NCI-H128 (cell line): ENCODE measurements at regions not wholly inside any gene's neighbourhood (a gene's known extent, or its start where the extent isn't known, plus 50 kb on each side); places are given as distances from the start of the nearest gene placed in this dataset.

Source experiments
- DNase-seq: peaks from one replicate; lab custom pipeline; 2025; ENCODE audit not compliant: unreplicated experiment; lab: John Stamatoyannopoulos, UW

GRCh38 chr21:45338311-45339017, 50.8 kb upstream of the POFUT2 start:
- no peak for DNase-seq

GRCh38 chr21:45339421-45340402, 52.0 kb upstream of the POFUT2 start:
- DNase-seq, result no peak

- no peak for DNase-seq
These were observed 52.8 kb upstream of the POFUT2 start for GRCh38 chr21:45340515-45340914.

- no peak for DNase-seq
These were observed 53.6 kb upstream of the POFUT2 start for GRCh38 chr21:45341261-45341660.

GRCh38 chr21:45341779-45342178, 54.1 kb upstream of the POFUT2 start:
- peak; percentile 55 for DNase-seq

- DNase-seq, result no peak
These were observed 56.2 kb upstream of the POFUT2 start for GRCh38 chr21:45343891-45344290.

- no peak for DNase-seq
These were observed 56.9 kb upstream of the POFUT2 start for GRCh38 chr21:45344576-45344975.

- DNase-seq, result no peak
These were observed 57.8 kb upstream of the COL18A1 start for GRCh38 chr21:45347048-45347711.

- no peak for DNase-seq
These were observed 57.1 kb upstream of the COL18A1 start for GRCh38 chr21:45347712-45348499.

GRCh38 chr21:45348591-45349327, 56.2 kb upstream of the COL18A1 start:
- no peak for DNase-seq

- DNase-seq, result no peak
These were observed 54.6 kb upstream of the COL18A1 start for GRCh38 chr21:45350206-45350854.

GRCh38 chr21:45351061-45351460, 53.9 kb upstream of the COL18A1 start:
- no peak for DNase-seq

- DNase-seq, result no peak
These were observed 53.3 kb upstream of the COL18A1 start for GRCh38 chr21:45351526-45352275.

GRCh38 chr21:45352621-45353139, 52.3 kb upstream of the COL18A1 start:
- no peak for DNase-seq

GRCh38 chr21:45353200-45353599, 51.8 kb upstream of the COL18A1 start:
- DNase-seq, result no peak

GRCh38 chr21:45354970-45355369, 50.0 kb upstream of the COL18A1 start:
- DNase-seq, result no peak
